Neural cell (in vitro differentiated cells): ENCODE measurements at regions not wholly inside any gene's neighbourhood (a gene's known extent, or its start where the extent isn't known, plus 50 kb on each side); places are given as distances from the start of the nearest gene placed in this dataset.

Experiments used
- H2AFZ ChIP-seq: fragments of 200-600, 300-800 bp; sonication (generic), shearing (Covaris generic); 2 replicates; pipeline ENCODE4 v1.6.0; 2014; ENCODE audit warnings: low read depth, mild to moderate bottlenecking, antibody characterized with exemption, low read length, moderate library complexity
- H3F3A ChIP-seq: fragments of 200-600 bp; shearing (Covaris generic); 2 replicates; pipeline ENCODE4 v1.6.1; 2016; ENCODE audit warnings: mild to moderate bottlenecking, moderate library complexity, mixed read lengths, antibody characterized with exemption, low read length; ENCODE audit not compliant: insufficient read depth, poor library complexity, severe bottlenecking
- H3K27ac ChIP-seq: fragments of 200-600, 300-800 bp; sonication (generic), shearing (Covaris generic); 2 replicates; pipeline ENCODE4 v1.5.1; 2014; ENCODE audit warnings: mild to moderate bottlenecking, low read length, moderate library complexity
- H3K27me3 ChIP-seq: fragments of 300-800, 200-600 bp; sonication (generic), shearing (Covaris generic); 2 replicates; pipeline ENCODE4 v1.6.0; 2014; ENCODE audit warnings: mild to moderate bottlenecking, low read depth, low read length, moderate library complexity; ENCODE audit not compliant: insufficient read depth
- H3K36me3 ChIP-seq: fragments of 300-800, 200-600 bp; sonication (generic), shearing (Covaris generic); 2 replicates; pipeline ENCODE4 v1.5.1; 2014; ENCODE audit warnings: mild to moderate bottlenecking, antibody characterized with exemption, low read length, moderate library complexity; ENCODE audit not compliant: insufficient read depth
- H3K4me2 ChIP-seq: fragments of 300-800, 200-600 bp; sonication (generic), shearing (Covaris generic); 2 replicates; pipeline ENCODE4 v1.6.0; 2014; ENCODE audit warnings: mild to moderate bottlenecking, low read length
- H3K4me3 ChIP-seq: fragments of 300-800, 200-600 bp; sonication (generic), shearing (Covaris generic); 2 replicates; pipeline ENCODE4 v1.5.1; 2014; ENCODE audit warnings: mild to moderate bottlenecking, low read length, moderate library complexity
- H3K79me2 ChIP-seq: fragments of 200-600 bp; shearing (Covaris generic); replicated peaks from 2 replicates; pipeline ENCODE4 v1.6.0; 2014; ENCODE audit warnings: mild to moderate bottlenecking, low read length, moderate library complexity; ENCODE audit not compliant: insufficient read depth
- H3K9ac ChIP-seq: fragments of 300-800, 200-600 bp; sonication (generic), shearing (Covaris generic); 2 replicates; pipeline ENCODE4 v1.6.1; 2016; ENCODE audit warnings: mild to moderate bottlenecking, low read length, mixed read lengths
- H3K9me2 ChIP-seq: fragments of 200-600 bp; shearing (Covaris generic); 2 replicates; pipeline ENCODE4 v1.6.1; 2016; ENCODE audit warnings: mild to moderate bottlenecking, low read length, mixed read lengths; ENCODE audit not compliant: insufficient read depth
- H3K9me3 ChIP-seq: fragments of 200-600, 300-800 bp; sonication (generic), shearing (Covaris generic); 2 replicates; pipeline ENCODE4 v1.6.1; 2016; ENCODE audit warnings: mild to moderate bottlenecking, mixed run types, low read length, moderate library complexity, mixed read lengths
- H4K20me1 ChIP-seq: fragments of 200-600 bp; shearing (Covaris generic); 2 replicates; pipeline ENCODE4 v1.6.1; 2016; ENCODE audit warnings: mild to moderate bottlenecking, mixed run types; ENCODE audit not compliant: insufficient read depth
- EZH2 ChIP-seq: fragments of 200-600, 300-800 bp; shearing (Covaris generic), sonication (generic); IDR thresholded peaks from 2 replicates; pipeline ENCODE4 v1.6.1; 2014; ENCODE audit warnings: antibody characterized with exemption, low read length, borderline replicate concordance, mild to moderate bottlenecking; ENCODE audit not compliant: insufficient read depth, poor library complexity, severe bottlenecking
- MXI1 ChIP-seq: fragments of 450-650 bp; conservative IDR thresholded peaks from 2 replicates; pipeline ENCODE4 v1.6.1; 2014; ENCODE audit warnings: antibody characterized with exemption, mild to moderate bottlenecking; ENCODE audit not compliant: poor library complexity, severe bottlenecking
- POLR2AphosphoS5 ChIP-seq: IDR thresholded peaks from 2 replicates; pipeline ENCODE4 v1.6.1; 2012
- RAD21 ChIP-seq: fragments of 450-650 bp; conservative IDR thresholded peaks from 2 replicates; pipeline ENCODE4 v1.6.1; 2014; ENCODE audit warnings: antibody characterized with exemption, mild to moderate bottlenecking, moderate library complexity
- SMC3 ChIP-seq: fragments of 450-650 bp; conservative IDR thresholded peaks from 2 replicates; pipeline ENCODE4 v1.6.1; 2014; ENCODE audit warnings: antibody characterized with exemption, mild to moderate bottlenecking, moderate library complexity; ENCODE audit not compliant: poor library complexity
- TAF1 ChIP-seq: IDR thresholded peaks from 2 replicates; pipeline ENCODE4 v1.6.1; 2012; ENCODE audit warnings: low read depth
- TF ChIP-seq, protein P1 (sequence below): IDR thresholded peaks from 2 replicates; pipeline ENCODE4 v1.6.1; 2012; ENCODE audit warnings: borderline replicate concordance
- TF ChIP-seq, protein P2 (sequence below): fragments of 450-650 bp; IDR thresholded peaks from 2 replicates; pipeline ENCODE4 v1.5.1; 2014; ENCODE audit warnings: antibody characterized with exemption, mild to moderate bottlenecking, moderate library complexity; ENCODE audit not compliant: poor library complexity, severe bottlenecking

GRCh38 chr11:26112264-26112663 lies 219.7 kb upstream of the ANO3 start:
- no peak overlapping the region for H3K4me2 ChIP-seq
- no peak overlapping the region for H3K9ac ChIP-seq
- no peaks in the 10 kb centered on the region for H3K36me3 ChIP-seq
- H3K4me3 ChIP-seq: no peak overlapping the region
- H3K27ac ChIP-seq: no peak overlapping the region
- H3K79me2 ChIP-seq: no peaks in the 10 kb centered on the region
- H4K20me1 ChIP-seq: no peaks in the 10 kb centered on the region
- no peaks in the 10 kb centered on the region for H3K27me3 ChIP-seq
- no peaks in the 10 kb centered on the region for H3K9me2 ChIP-seq
- no peak overlapping the region for H2AFZ ChIP-seq
- TF ChIP-seq EZH2 (no peak), SMC3 (no peak), TAF1 (no peak), POLR2AphosphoS5 (no peak), RAD21 (no peak)
- H3F3A ChIP-seq: no peaks in the 10 kb centered on the region
- no peaks in the 10 kb centered on the region for H3K9me3 ChIP-seq

DNA sequence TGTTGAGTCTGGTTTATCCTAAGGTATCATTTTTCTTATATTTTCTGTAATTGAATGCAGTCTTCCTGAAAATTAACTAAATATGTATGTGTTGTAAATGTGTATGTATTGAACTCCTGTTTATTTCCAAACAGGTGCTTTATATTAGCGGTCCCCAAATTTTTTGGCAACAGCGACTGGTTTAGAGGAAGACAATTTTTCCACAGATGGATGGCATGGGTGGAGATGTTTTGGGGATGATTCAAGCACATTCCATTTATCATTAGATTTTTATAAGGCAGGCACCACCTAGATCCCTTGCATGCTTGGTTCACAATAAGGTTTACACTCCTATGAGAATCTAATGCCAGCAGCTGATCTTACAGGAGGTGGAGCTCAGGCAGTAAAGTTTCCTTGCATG lies 210.5 kb upstream of the ANO3 start:
- Histone ChIP-seq H3K36me3 (no peaks in the 10 kb centered on the region), H3K4me3 (no peak overlapping the region), H3K9me2 (no peaks in the 10 kb centered on the region), H3K79me2 (no peaks in the 10 kb centered on the region), H3K4me2 (no peak overlapping the region), H3K27me3 (no peaks in the 10 kb centered on the region), H3K9ac (no peak overlapping the region), H4K20me1 (no peaks in the 10 kb centered on the region), H3F3A (no peaks in the 10 kb centered on the region), H3K9me3 (no peaks in the 10 kb centered on the region), H3K27ac (no peak overlapping the region), H2AFZ (no peak overlapping the region)
- no peak for TF ChIP-seq POLR2AphosphoS5
- no peak for TF ChIP-seq MXI1
- TF ChIP-seq, protein P1, sequence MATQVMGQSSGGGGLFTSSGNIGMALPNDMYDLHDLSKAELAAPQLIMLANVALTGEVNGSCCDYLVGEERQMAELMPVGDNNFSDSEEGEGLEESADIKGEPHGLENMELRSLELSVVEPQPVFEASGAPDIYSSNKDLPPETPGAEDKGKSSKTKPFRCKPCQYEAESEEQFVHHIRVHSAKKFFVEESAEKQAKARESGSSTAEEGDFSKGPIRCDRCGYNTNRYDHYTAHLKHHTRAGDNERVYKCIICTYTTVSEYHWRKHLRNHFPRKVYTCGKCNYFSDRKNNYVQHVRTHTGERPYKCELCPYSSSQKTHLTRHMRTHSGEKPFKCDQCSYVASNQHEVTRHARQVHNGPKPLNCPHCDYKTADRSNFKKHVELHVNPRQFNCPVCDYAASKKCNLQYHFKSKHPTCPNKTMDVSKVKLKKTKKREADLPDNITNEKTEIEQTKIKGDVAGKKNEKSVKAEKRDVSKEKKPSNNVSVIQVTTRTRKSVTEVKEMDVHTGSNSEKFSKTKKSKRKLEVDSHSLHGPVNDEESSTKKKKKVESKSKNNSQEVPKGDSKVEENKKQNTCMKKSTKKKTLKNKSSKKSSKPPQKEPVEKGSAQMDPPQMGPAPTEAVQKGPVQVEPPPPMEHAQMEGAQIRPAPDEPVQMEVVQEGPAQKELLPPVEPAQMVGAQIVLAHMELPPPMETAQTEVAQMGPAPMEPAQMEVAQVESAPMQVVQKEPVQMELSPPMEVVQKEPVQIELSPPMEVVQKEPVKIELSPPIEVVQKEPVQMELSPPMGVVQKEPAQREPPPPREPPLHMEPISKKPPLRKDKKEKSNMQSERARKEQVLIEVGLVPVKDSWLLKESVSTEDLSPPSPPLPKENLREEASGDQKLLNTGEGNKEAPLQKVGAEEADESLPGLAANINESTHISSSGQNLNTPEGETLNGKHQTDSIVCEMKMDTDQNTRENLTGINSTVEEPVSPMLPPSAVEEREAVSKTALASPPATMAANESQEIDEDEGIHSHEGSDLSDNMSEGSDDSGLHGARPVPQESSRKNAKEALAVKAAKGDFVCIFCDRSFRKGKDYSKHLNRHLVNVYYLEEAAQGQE: no peak
- no peak for TF ChIP-seq SMC3
- TF ChIP-seq, protein P2, sequence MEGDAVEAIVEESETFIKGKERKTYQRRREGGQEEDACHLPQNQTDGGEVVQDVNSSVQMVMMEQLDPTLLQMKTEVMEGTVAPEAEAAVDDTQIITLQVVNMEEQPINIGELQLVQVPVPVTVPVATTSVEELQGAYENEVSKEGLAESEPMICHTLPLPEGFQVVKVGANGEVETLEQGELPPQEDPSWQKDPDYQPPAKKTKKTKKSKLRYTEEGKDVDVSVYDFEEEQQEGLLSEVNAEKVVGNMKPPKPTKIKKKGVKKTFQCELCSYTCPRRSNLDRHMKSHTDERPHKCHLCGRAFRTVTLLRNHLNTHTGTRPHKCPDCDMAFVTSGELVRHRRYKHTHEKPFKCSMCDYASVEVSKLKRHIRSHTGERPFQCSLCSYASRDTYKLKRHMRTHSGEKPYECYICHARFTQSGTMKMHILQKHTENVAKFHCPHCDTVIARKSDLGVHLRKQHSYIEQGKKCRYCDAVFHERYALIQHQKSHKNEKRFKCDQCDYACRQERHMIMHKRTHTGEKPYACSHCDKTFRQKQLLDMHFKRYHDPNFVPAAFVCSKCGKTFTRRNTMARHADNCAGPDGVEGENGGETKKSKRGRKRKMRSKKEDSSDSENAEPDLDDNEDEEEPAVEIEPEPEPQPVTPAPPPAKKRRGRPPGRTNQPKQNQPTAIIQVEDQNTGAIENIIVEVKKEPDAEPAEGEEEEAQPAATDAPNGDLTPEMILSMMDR: no peak

GRCh38 chr11:26126741-26127140 lies 205.2 kb upstream of the ANO3 start:
- Histone ChIP-seq H3K4me2 (no peak overlapping the region), H3K27me3 (no peaks in the 10 kb centered on the region), H2AFZ (no peak overlapping the region), H3F3A (no peaks in the 10 kb centered on the region), H3K4me3 (no peak overlapping the region), H3K9me3 (no peaks in the 10 kb centered on the region), H3K36me3 (no peaks in the 10 kb centered on the region), H4K20me1 (no peaks in the 10 kb centered on the region), H3K9me2 (no peaks in the 10 kb centered on the region), H3K79me2 (no peaks in the 10 kb centered on the region), H3K9ac (no peak overlapping the region), H3K27ac (no peak overlapping the region)
- no peak for TF ChIP-seq SMC3
